SKM-1 treated with dmso at 0.1 percent for 144 hours (cell line): ENCODE measurements at regions not wholly inside any gene's neighbourhood (a gene's known extent, or its start where the extent isn't known, plus 50 kb on each side); places are given as distances from the start of the nearest gene placed in this dataset.

Experiments
- DNase-seq: peaks from one replicate; lab custom pipeline; 2025; ENCODE audit not compliant: unreplicated experiment; lab: John Stamatoyannopoulos, UW

GRCh38 chr7:130896051-130896881 is 162.3 kb upstream of the KLF14 start:
- DNase-seq, result peak; percentile 23

DNA sequence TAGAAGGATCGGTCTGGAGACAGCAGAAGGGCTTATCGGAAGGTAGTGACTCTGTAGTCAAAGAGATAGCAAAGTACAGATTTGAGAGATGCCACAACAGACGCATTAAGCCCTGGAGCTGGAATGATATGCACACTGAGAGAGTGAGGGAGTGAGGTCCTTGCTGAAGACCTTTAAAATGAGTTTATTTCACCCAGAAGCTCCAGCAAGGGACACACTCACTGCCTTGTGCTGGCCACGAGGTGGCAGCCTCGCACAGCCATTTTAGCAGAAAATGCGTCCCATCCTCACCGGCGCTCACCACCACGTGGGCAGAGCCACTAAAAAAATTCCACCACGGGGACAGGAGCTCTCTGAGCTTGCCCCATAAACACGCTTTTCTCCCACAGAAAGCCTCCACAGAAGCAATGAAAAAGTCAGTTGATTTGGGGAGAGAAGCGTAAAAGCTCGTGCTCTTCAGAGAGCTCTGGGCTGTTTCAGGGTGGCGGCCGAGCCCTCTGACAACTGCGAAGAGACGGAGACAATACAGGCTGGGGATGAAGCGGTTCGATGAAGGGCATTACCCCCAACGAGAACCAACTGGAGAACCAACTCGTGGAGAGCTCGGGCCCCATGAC is 163.0 kb upstream of the KLF14 start:
- no peak for DNase-seq

GRCh38 chr7:130897515-130898419 is 163.8 kb upstream of the KLF14 start:
- DNase-seq, result no peak

GRCh38 chr7:130899071-130899560 is 165.1 kb upstream of the KLF14 start:
- DNase-seq, result no peak

DNA sequence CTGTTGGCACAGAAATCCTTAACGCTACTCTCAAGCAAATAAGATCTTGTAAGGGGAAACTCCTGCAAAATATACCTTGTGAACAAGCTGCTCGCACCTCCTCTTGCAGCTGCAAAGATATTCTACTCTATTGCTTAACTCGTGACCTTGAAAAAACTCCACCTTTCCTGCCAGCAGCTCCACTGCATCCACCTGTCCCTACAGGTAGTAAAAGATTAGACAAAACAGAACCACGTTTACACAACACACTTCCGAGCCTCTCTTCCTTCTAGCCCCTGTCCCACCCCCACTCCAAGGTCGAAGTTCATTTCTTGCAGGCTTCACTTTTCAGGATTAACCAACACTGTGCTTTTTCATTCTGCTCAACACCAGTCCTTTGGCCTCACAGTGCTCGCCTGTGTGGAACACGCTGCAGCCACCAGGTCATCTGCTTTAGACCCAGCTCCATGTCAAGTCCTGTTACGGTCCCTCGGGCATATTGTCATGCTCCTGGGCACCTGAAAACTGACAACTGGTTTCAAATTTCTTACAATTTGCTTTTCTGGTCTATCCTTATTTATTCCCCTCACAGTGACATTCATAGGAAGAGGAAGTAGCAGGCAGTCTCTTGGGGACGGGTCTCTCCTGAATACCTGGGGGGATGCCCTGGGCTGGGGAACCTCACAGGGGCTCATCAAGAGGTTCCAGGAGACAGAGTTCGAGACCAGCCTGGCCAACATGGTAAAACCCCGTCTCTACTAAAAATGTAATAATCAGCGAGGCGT is 165.8 kb upstream of the KLF14 start:
- DNase-seq, result no peak

- DNase-seq, result no peak
Measured at GRCh38 chr7:130900471-130901076, 166.6 kb upstream of the KLF14 start.

DNA sequence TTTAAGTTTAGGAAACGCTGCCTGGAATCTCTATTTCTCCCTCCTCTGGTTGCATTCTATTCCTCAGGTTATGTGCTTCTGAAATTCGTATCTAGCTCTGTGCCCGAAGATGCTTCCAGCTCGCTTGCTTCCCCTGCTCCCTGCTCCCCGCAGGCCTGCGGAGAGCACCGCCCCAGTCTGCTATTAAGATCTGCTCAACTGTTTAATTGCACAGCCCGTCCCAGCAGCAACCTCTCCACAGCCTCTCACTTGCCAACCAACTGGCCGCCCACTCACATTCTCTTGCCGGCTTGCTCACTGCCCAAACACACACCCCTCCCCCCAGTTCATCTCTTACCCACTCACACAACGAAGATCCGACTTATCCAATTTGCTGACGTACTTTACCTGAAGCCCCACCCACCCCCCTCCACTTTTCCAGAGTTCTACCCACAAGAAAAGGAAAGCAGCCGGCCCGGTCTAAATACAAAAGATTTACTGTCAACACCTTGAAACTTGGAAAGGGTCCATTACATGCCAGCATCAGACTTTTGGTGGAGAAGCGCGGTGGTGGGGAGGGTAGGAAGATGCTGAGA is 167.3 kb upstream of the KLF14 start:
- no peak for DNase-seq

- no peak for DNase-seq
Measured at GRCh38 chr7:130902755-130903357, 168.8 kb upstream of the KLF14 start.

GRCh38 chr7:130903358-130903974 is 169.5 kb upstream of the KLF14 start:
- DNase-seq, result no peak

- DNase-seq, result no peak
Measured at GRCh38 chr7:130904031-130904757, 170.2 kb upstream of the KLF14 start.

DNA sequence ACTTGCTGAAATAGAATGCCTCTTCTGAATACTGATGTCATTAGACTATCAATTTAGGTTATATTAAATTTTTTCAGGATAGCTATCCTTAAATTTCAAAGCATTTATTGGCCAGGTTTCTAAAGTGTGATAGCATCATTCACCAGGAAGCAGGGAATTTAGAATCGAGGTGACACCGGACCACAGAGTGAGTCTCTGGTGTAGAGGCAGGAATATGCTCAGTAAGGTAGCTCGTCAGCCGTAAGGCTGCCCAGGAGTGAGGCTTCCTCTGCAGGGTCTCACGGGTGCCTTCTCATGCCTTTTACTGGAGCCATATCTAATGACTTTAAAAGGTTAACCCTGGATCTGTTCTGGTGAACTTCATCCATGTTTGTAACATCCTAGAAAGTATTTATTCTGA is 170.8 kb upstream of the KLF14 start:
- no peak for DNase-seq

- DNase-seq, result no peak
Measured at GRCh38 chr7:130906575-130906974, 172.6 kb upstream of the KLF14 start.

GRCh38 chr7:130907439-130907838 is 173.4 kb upstream of the KLF14 start:
- DNase-seq, result no peak

DNA sequence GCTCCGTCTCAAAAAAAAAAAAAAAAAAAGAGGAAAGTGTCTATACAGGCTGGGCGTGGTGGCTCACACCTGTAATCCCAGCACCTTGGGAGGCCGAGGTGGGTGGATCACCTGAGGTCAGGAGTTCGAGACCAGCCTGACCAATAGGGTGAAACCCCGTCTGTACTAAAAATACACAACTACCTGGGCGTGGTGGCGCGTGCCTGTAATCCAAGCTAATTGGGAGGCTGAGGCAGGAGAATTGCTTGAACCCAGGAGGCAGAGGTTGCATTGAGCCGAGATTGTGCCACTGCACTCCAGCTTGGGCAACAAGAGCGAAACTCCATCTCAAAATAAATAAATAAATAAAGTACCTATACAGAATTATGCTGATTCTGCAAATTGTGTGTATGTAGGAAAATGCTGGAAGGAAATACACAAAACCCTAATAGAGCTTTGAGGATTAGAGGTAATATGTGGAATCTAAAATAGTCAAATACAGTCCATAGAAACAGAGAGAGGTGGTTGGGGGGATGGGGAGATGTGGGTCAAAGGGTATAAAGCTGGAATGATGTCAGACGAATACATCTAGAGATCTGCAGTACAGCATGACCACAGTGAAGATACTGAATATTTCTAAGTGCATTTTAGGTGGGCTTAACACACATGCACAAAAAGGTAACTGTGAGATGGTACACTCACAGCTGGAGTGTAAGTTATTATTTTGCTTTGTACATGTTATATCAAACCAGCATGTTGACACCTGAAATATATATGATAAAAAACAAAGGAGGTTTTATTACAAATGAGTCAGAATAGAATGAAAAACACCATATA is 174.5 kb upstream of the KLF14 start:
- DNase-seq, result no peak

DNA sequence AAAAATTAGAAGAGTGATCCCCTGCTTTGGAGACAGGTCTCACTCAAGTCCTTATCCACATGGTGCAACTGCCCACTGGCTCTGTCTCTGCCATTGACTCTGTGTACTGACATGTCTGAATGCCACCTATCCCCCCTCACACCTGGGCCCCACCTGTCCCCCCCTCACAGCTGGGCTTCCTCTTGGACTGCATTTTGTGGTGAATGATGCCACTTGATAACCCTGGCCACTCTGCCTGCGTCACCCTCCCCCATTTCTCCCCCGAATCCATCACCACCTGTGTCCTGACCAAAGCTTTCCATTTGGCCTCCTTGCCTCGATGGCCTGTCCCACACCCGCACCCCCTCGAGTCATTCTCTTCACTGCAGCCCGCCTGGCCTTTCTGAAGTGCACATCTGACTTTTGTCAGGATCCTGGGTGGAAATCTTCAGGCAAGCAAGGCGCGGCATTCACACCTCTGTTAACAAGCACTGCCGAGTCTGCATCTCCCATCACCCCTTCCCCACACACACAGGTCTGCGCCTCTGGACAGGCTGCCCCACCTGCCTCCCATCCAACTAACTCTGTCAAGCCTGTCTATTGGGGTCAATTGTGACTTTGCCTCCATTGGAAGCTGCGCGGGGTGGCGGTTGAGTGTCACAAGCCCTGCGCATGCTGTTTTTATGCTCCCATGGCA is 175.3 kb upstream of the KLF14 start:
- DNase-seq, result no peak

DNA sequence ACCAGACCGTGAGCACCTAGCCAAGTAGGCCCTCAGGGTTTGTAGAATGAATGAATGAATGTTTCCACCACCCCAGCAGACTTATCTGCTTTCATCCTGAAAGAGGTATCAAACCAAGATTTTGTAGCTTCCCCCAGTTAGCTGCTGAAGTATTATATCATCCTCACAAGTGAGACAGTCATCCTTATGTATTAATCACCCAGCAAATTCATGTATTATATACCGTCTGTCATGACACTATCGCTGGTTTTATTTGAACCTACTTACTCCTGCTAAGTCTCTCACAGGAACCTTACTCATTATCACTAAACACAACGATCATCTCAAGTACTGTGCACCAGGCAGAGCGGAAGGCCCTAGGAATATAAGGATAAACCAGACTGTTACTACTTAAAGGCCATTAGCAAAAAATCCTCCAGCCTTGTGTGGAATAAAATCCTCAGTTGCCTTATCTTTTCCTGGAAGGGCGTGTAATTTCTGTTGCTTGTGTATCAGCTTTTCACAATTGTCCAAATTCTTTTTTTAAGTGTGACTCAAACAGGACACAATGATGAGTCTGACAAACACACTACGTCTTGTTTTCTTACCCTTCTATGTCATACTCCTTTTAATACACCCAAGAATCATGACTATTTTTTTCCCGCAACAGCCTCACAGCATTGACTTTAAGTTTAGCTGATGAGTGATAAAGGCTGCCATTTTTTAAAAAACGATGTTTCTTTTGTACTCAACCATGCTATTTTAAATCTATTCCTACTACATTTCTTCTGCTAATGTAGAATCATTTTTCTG is 176.1 kb upstream of the KLF14 start:
- DNase-seq, result no peak
